Tibial nerve (tissue), 4 donors: ENCODE measurements at regions not wholly inside any gene's neighbourhood (a gene's known extent, or its start where the extent isn't known, plus 50 kb on each side); places are given as distances from the start of the nearest gene placed in this dataset.

Experiments
- DNase-seq, 2 donors: peaks; one replicate each; pipeline ENCODE4 v3.0.0-alpha.2; 2019; ENCODE audit warnings: low spot score in 2 of 2
- H3K27ac ChIP-seq, 4 donors: fragments of 200-600 bp; sonication (generic) in 3 of 4; one replicate each; pipeline ENCODE4 v1.5.1; 2017 to 2019; ENCODE audit warnings: mild to moderate bottlenecking in 1 of 4
- H3K27me3 ChIP-seq, 2 donors: fragments of 200-600 bp; sonication (generic) in 1 of 2; one replicate each; pipeline versions ENCODE4 v1.5.1 to v1.6.0; 2017 to 2019
- H3K36me3 ChIP-seq, 3 donors: fragments of 200-600 bp; sonication (generic); one replicate each; pipeline ENCODE4 v1.5.1; 2018 to 2019
- H3K4me1 ChIP-seq, 4 donors: fragments of 200-600 bp; sonication (generic) in 3 of 4; one replicate each; pipeline ENCODE4 v1.5.1; 2017 to 2019
- H3K4me3 ChIP-seq, 4 donors: fragments of 200-600 bp; sonication (generic) in 3 of 4; one replicate each; pipeline ENCODE4 v1.5.1; 2017 to 2019; ENCODE audit warnings: mild to moderate bottlenecking in 1 of 4, moderate library complexity in 1 of 4
- H3K9me3 ChIP-seq, 4 donors: fragments of 200-600 bp; sonication (generic) in 3 of 4; one replicate each; pipeline ENCODE4 v1.5.1; 2017 to 2019
- EP300 ChIP-seq, 2 donors: sonication (generic); formaldehyde crosslinking; IDR thresholded peaks; one replicate each; pipeline ENCODE4 v1.6.1; 2017; ENCODE audit warnings: antibody characterized with exemption in 2 of 2, mild to moderate bottlenecking in 1 of 2
- POLR2A ChIP-seq, 2 donors: fragments of 450-650 bp; IDR thresholded peaks; one replicate each; pipeline ENCODE4 v1.6.1; 2017; ENCODE audit warnings: antibody characterized with exemption in 2 of 2, mild to moderate bottlenecking in 2 of 2, moderate library complexity in 2 of 2
- WGBS, 2 donors: methylation state at CpG; one replicate each; pipeline ENCODE4 v1.1.5; 2018; 5-methylcytosine and 5-hydroxymethylcytosine counted together
- TF ChIP-seq, protein P1 (sequence below), 5 experiments: fragments of 200-600 bp in 3 of 5; fragments of 450-650 bp in 2 of 5; sonication (generic) in 3 of 5; IDR thresholded peaks; one replicate each; pipeline ENCODE4 v1.5.1; 2016 to 2019; ENCODE audit warnings: antibody characterized with exemption in 5 of 5, mild to moderate bottlenecking in 3 of 5, moderate library complexity in 2 of 5

DNA sequence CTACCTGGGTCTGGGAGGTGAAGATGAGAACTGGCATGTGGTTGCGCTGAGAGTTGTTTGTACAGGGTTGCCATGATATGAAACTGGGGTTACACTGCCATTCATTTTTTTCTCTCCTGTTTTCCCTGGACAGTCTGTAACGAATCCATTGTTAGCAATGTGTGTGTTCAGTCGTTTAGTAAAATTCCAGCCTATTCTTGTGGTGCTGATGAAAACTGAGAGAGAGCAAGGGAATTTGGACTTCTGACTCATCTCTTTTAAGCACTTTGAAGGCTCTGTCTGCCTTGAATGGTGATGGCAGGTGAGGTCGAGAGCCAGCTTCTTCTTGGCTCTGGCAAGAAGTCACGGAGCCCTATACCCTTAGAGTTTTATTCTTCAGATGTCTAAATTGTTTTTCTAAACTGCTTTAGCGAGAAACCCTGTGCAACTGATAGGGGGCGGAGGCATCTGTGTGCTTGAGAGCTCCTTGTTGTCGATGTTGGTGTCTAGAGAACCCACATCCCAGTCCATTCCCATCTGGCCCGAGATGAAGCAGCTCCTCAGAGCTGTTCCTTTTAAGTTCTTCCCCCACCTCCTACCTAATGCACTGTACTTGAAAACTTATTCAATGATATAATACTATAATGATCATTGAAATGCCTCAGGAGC is 204.4 kb downstream of the TMX1 start:
- H3K9me3 ChIP-seq, result no peaks in the 10 kb centered on the region
- WGBS, 2 donors, result 84 to 85% methylated on average over 9 of the region's 9 CpGs

DNA sequence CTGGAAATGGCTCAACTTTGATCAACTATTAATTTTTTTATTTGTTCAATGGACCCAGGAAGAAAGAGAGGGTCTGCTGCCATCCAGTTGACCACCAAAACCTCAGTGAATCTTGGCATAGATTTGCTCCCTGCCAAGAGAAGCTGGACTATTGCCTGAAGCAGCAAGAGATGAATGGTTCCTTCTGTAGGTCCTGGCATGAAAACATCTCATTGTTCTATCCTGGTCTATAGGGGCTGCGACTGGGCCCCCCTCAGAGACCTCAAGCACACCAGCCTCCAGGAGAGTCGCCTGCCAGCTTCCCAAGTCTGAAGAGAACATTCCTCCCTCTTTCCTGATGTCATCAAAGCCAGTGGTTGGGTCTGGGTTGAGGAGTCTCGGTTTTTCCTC is 204.9 kb downstream of the TMX1 start:
- DNase-seq, result no peak
- 54% methylated on average over 3 of the region's 3 CpGs for WGBS, 2 donors
- Histone ChIP-seq H3K27ac (no peak overlapping the region), H3K4me3 (no peak overlapping the region), H3K36me3 (no peaks in the 10 kb centered on the region), H3K9me3 (no peaks in the 10 kb centered on the region), H3K27me3 (no peaks in the 10 kb centered on the region), H3K4me1 (peaks cover 0 to 15% (median 2%) of the 10 kb centered on the region in 4 donors)
- no peak for TF ChIP-seq EP300 (IDR thresholded peaks at IDR 0.05)
- TF ChIP-seq POLR2A (IDR thresholded peaks at IDR 0.05), result no peak
- TF ChIP-seq, protein P1, sequence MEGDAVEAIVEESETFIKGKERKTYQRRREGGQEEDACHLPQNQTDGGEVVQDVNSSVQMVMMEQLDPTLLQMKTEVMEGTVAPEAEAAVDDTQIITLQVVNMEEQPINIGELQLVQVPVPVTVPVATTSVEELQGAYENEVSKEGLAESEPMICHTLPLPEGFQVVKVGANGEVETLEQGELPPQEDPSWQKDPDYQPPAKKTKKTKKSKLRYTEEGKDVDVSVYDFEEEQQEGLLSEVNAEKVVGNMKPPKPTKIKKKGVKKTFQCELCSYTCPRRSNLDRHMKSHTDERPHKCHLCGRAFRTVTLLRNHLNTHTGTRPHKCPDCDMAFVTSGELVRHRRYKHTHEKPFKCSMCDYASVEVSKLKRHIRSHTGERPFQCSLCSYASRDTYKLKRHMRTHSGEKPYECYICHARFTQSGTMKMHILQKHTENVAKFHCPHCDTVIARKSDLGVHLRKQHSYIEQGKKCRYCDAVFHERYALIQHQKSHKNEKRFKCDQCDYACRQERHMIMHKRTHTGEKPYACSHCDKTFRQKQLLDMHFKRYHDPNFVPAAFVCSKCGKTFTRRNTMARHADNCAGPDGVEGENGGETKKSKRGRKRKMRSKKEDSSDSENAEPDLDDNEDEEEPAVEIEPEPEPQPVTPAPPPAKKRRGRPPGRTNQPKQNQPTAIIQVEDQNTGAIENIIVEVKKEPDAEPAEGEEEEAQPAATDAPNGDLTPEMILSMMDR (IDR thresholded peaks at IDR 0.05), result no peak

More for the DNA sequence above, 204.4 kb downstream of the TMX1 start:
- H3K36me3 ChIP-seq, result no peaks in the 10 kb centered on the region
- TF ChIP-seq, protein P1 (IDR thresholded peaks at IDR 0.05), result no peak
- H3K4me1 ChIP-seq, result peaks cover 0 to 15% (median 2%) of the 10 kb centered on the region in 4 donors
- DNase-seq, result no peak
- no peak overlapping the region for H3K4me3 ChIP-seq
- no peak overlapping the region for H3K27ac ChIP-seq
- no peaks in the 10 kb centered on the region for H3K27me3 ChIP-seq

DNA sequence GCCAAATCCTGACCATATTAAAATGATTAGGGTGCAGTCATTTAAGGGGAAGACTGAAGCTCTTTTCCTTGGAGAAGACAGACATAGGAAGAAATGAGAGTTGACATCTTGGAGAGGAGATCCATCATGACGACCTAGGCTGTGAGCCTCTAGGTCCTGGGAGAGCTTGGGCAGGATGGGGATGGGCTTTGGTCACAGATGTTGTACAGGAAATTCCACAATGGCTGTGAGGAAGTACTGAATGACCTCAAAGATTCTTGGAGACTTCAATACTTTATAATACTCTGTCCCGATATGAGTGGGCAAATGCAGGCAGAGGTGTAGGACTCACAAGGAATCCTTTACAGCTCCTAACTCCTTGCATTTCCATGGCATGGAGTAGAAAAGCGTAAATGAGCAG is 204.9 kb upstream of the FRMD6 start:
- Histone ChIP-seq H3K27ac (no peak overlapping the region), H3K36me3 (no peaks in the 10 kb centered on the region), H3K4me1 (peaks cover 0 to 15% (median 2%) of the 10 kb centered on the region in 4 donors), H3K27me3 (no peaks in the 10 kb centered on the region), H3K4me3 (no peak overlapping the region), H3K9me3 (no peaks in the 10 kb centered on the region)
- TF ChIP-seq, protein P1 (IDR thresholded peaks at IDR 0.05), result no peak
- TF ChIP-seq EP300 (IDR thresholded peaks at IDR 0.05) (no peak), POLR2A (IDR thresholded peaks at IDR 0.05) (no peak)
- DNase-seq, result no peak
- WGBS, 2 donors, result 83 to 87% methylated on average over 3 of the region's 3 CpGs

DNA sequence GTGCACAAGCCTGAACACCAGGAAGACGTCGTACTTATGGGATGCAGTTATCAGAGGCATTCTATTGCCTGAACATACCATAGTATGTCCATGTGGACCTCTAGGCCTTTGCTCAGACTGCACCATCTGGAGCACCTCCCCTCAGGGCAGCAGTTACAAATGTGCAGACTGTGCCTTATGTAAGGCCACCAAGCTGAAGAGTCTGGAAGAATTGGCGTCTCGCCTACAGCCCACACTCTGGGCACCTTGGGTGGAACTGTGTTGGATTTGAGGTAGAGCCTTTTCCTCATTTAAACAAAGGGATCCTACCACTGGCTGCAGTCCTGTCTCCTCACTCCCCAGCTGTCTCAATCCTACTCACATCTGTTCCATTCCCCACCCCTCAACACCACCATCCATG is 204.3 kb upstream of the FRMD6 start:
- DNase-seq, result no peak
- 97 to 98% methylated on average over 4 of the region's 4 CpGs for WGBS, 2 donors
- H3K27me3 ChIP-seq, result no peaks in the 10 kb centered on the region

More for the DNA sequence above, 204.3 kb upstream of the FRMD6 start:
- Histone ChIP-seq H3K27ac (no peak overlapping the region), H3K4me1 (peaks cover 0 to 15% (median 2%) of the 10 kb centered on the region in 4 donors), H3K4me3 (no peak overlapping the region), H3K36me3 (no peaks in the 10 kb centered on the region), H3K9me3 (no peaks in the 10 kb centered on the region)
- TF ChIP-seq EP300 (IDR thresholded peaks at IDR 0.05), result no peak
- TF ChIP-seq, protein P1 (IDR thresholded peaks at IDR 0.05), result no peak
- TF ChIP-seq POLR2A (IDR thresholded peaks at IDR 0.05), result no peak
